HG02623 (cell line): ENCODE measurements at regions not wholly inside any gene's neighbourhood (a gene's known extent, or its start where the extent isn't known, plus 50 kb on each side); places are given as distances from the start of the nearest gene placed in this dataset.
"Not testable (repeated sequence)": the region's sequence is repeated elsewhere in the genome, so short reads cannot be mapped to it uniquely, and the experiment has no call there.

ENCODE experiments used
- ATAC-seq: cut with Tn5 transposase; IDR thresholded peaks from one replicate; pipeline ENCODE4 v1.9.1; 2021; ENCODE audit warnings: moderate library complexity; ENCODE audit not compliant: unreplicated experiment

- no peak for ATAC-seq
Observed at GRCh38 chr2:195118276-195118675, 538.8 kb upstream of the SLC39A10 start.

DNA sequence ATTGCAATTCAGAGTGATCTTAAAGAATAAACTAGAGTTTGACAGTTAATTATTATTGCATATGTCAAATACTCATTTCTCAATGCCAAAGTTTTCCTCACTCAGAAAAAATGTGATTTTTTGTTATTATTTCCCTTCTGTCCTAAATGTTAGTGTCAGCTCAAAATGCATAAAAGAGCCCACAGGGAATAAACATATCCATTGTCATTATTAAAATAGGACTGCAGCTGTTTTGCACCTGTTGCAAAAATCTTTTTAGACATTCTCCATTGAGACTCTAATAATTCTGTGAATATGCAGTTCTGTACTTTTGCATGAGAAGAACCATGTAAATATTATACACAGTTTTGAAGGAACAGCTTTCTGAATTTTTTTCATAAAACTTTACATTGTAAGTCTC is 540.0 kb upstream of the SLC39A10 start:
- no peak for ATAC-seq

DNA sequence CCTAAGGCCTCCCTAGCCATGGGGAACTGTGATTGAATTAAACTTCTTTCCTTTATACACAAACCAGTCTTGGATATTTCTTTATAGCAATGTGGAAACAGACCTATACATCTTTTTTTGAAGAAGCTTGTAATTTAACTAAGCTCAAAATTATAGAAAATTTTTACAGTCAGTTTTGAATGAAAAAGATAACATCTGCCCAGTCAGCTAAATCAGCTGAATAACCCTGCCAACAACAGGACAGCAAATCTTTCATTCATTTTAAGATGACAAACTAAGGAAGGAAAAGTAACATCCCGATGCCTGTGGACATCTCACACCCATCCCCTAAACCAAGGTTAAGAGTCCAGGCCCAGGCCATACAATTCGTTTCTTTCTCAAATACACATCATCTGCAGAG is 541.3 kb upstream of the SLC39A10 start:
- no peak for ATAC-seq

DNA sequence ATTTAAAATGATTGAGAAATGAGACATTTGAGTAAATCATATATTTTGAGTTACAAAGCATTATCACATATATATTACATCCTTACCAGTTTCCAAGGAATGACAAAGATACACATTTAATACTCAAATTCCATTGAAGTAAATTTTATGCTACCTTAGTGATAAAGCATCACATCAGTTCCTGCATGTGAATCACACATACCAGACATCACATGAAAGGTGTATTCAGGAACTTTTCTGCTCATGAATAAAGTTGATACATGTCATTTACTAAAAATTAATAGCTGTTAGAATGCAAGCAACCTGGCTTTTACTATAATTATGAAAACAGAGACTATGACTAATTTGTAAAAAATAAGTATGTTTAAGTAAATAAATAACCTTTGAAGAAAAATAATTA is 548.8 kb upstream of the SLC39A10 start:
- no peak for ATAC-seq

DNA sequence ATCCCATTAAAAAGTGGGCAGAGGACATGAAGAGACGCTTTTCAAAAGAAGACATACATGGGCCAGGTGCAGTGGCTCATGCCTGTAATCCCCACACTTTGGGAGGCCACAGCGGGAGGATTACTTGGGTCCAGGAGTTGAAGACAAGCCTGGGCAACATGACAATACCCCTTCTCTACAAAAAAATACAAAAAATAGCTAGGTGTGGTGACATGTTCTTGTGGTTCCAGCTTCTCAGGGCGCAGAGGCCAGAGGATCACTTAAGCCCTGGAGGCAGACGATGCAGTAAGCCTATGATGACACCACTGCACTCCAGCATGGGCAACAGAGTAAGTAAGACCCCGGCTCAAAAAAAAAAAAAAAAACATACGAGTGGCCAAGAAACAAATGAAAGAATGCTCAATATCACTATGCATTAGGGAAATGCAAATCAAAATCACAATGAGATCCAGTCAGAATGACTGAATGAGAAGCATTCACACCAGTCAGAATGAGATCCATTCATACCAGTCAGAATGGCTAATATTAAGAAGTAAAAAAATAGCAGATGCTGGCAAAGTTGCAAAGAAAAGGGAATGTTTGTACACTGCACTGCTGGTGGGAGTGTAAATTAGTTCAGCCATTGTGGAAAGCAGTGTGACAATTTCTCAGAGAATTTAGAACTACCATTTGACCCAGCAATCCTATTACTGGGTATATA is 550.2 kb upstream of the SLC39A10 start:
- ATAC-seq, result no peak

GRCh38 chr2:195105581-195105980 is 551.4 kb upstream of the SLC39A10 start:
- no peak for ATAC-seq

DNA sequence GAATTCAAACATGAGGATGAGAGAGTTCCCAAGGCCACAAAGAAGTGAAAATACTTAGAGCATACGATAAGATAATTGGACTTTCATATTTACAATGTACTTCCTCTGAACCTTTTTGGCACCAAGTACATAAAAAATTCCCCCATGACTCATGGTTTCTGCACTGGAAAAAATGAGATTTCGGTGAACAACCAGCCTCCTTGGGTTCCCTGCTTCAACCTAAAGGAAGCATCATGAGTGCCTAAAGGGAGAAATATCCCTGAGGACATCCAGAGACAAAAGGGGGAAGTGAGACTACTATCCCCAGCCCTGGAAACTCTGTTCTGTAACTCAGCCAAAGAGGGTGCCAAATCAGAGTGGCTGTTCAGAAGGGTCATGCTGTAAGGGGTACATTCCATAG is 562.7 kb upstream of the SLC39A10 start:
- no peak for ATAC-seq

GRCh38 chr2:195092341-195092740 is 564.7 kb upstream of the SLC39A10 start:
- no peak for ATAC-seq

GRCh38 chr2:195072806-195073205 is 584.2 kb upstream of the SLC39A10 start:
- ATAC-seq, result not testable (repeated sequence)

DNA sequence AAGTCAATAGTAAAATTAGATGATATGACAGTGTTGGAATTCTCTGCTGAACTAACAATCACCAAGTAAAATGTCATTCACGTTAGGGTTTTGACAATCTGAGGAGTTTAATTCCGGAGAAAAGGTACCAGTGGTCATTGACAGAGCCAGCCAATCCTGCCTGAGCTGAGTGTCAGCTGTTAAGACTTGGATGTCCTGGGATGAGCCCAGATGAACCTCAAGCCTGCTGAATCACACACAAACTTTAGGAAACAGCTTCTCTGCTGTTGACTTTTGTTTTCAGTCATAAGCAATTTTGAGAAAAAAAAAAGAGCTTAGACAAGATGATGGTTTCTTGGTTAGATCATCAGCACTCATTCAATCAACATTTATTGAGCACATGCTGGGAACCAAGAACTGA is 600.0 kb upstream of the SLC39A10 start:
- no peak for ATAC-seq

- ATAC-seq, result no peak
Observed at GRCh38 chr2:195055996-195056395, 601.0 kb upstream of the SLC39A10 start.

DNA sequence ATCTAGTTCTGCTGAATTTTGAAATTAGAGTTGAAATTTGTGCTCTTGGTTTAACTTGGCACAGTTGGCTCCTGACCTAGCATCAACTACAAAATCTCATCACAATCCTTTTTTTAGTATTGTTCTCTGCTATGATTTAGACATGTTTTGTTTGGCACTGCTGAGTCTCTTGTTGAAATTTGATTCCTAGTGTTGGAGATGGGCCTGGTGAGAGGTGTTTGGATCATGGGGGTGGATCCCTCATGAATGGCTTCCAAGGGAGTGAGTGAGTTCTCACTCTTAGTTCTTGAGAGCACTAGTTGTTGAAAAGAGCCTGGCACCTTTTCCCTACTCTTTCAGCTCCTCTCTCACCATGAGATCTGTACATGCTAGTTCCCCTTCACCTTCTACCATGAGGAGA is 605.6 kb upstream of the SLC39A10 start:
- no peak for ATAC-seq

- ATAC-seq, result peak; percentile 85
Observed at GRCh38 chr2:195049372-195050031, 607.5 kb upstream of the SLC39A10 start.

DNA sequence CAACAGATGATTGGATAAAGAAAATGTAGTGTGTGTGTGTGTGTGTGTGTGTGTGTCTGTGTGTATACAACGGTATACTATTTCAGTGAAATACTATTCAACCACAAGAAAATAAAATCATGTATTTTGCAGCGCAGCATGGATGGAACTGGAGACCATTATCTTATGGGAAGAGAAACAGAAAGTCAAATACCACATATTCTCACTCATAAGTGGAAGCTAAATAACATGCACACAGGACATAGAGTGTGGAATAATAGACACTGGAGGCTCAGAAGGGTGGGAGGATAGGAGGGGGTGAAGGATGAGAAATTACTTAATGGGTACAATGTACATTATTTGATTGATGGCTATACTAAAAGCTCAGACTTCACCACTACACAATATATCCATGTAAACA is 609.1 kb upstream of the SLC39A10 start:
- ATAC-seq, result no peak

- no peak for ATAC-seq
Observed at GRCh38 chr2:195044801-195045200, 612.2 kb upstream of the SLC39A10 start.

GRCh38 chr2:195038153-195038552 is 618.9 kb upstream of the SLC39A10 start:
- ATAC-seq, result no peak

GRCh38 chr2:195037045-195037444 is 620.0 kb upstream of the SLC39A10 start:
- no peak for ATAC-seq

- no peak for ATAC-seq
Observed at GRCh38 chr2:195031411-195031810, 625.6 kb upstream of the SLC39A10 start.

DNA sequence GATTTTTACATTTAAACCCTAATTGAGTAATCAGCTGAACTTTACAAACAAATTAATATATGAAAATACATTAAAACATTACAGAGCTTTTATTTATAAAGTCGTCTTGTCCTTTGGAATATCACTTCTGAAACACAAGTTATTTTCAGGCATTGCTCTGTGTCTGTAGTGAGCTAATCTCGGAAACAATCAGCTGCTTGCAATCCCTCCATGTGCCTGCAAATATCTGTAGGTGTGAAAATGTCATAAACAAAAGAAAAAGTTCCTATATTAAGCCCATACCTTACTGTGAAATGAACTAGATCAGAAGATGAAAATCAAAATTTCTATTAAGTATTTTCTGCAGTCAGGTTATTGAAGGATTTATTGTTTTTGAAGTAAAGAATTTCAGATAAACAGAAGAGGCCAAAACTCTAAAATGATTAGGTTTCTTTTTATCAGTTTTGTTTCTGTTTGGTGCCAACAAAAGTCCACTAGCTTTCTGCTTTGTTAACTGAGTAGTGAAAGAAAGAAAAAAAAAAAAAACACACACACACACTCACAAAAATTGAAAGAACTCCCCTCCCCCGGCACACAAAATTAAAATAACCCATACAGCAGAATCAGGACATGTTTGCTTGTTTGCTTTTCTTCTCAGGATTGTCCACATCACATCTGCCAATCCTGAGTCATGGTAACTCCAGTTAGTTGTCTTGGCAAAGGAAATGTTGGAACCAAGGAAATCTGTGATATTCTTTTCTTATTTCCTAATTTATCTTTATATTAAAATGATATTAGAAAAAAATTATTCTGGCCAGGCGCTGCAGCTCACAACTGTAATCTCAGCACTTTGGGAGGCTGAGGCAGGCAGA is 627.0 kb upstream of the SLC39A10 start:
- ATAC-seq, result no peak

- ATAC-seq, result no peak
Observed at GRCh38 chr2:195027947-195028346, 629.1 kb upstream of the SLC39A10 start.

DNA sequence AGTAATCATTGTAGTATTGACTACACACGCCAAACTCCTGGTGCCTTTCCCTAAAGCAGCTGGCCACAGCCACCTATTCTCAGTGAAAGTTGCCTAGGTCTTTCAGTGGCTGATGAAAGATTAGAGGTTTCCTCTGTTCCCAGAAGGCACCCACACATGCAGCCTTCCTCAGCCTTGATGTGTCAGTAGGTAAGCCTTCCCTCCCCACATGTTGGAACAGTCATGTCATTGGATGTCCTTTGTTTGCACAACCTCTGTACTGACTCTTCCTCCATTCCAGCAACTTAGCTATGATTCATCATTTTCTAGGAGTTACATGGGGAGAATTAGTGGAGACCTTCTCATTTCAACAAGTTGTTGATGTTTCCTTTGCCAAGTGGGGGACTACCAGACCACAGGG is 630.8 kb upstream of the SLC39A10 start:
- no peak for ATAC-seq

DNA sequence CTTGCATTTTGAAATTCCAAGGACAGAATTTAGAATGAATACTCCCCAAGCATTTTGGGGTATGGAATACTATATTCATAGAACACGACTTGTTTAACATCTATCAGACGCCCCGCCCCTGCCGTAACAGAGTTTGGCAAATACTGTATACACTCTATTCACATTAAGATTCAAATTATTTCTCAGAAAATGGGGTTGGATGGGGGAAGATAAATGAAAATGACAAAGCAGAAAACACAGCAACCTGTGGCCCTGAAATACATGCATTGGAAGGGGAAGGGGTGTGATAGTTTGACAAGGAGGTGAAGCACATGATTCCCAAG is 634.6 kb upstream of the SLC39A10 start:
- ATAC-seq, result peak; percentile 1
